K562 (cell line): ENCODE measurements at regions not wholly inside any gene's neighbourhood (a gene's known extent, or its start where the extent isn't known, plus 50 kb on each side); places are given as distances from the start of the nearest gene placed in this dataset.

Source experiments
- ATAC-seq: fragments of 200-7000 bp; cut with Tn5 transposase; 3 replicates; pipeline ENCODE4 v1.9.1; 2020; ENCODE audit warnings: moderate library complexity
- BruUV-seq: library from RNA; stranded (reverse); fragments of 400-500 nt; replicated peaks from 2 replicates; lab custom pipeline; 2021; lab: Mats Ljungman, UMichigan
- CTCF ChIA-PET: fragments of 300-600 bp; formaldehyde crosslinking; extraction: SDS; loops from one replicate; lab custom pipeline; 2021; ENCODE audit warnings: low intra/inter-chr PET ratio; lab: Yijun Ruan, JAX
- POLR2A ChIA-PET: fragments of 300-600, 350-650 bp; sonication (Branson Sonifier 250); formaldehyde crosslinking; extraction: SDS; loops from one replicate; lab custom pipeline; 2021; ENCODE audit warnings: antibody characterized with exemption, inconsistent platforms; lab: Yijun Ruan, JAX
- DNase-seq, 4 experiments: peaks; one replicate each; pipeline versions ENCODE4 v3.0.0 to v3.0.0-alpha.2; 2011 to 2018; ENCODE audit warnings: low spot score in 3 of 4, mixed read lengths in 3 of 4; ENCODE audit errors: extremely low read depth in 1 of 4
- FAIRE-seq: peaks from 2 replicates; lab custom pipeline; 2011; peaks lifted over from hg19 to GRCh38; lab: Jason Lieb, UNC
- H2AFZ ChIP-seq: 2 replicates; pipeline ENCODE4 v1.6.0; 2011; ENCODE audit warnings: low read depth, low read length, control low read depth, inconsistent platforms
- H3K27ac ChIP-seq: fragments of 200-600 bp; 3 replicates; pipeline ENCODE4 v1.8.0; 2011; ENCODE audit warnings: low read depth, mild to moderate bottlenecking, control low read depth, inconsistent platforms, low read length, moderate library complexity, mixed read lengths; ENCODE audit errors: extremely low read depth
- H3K27me3 ChIP-seq, 2 experiments: fragments of 300-600 bp in 1 of 2; 2 replicates in 1 of 2; 3 replicates in 1 of 2; pipeline versions ENCODE4 v1.6.0 to v1.8.0; 2011; ENCODE audit warnings: inconsistent platforms in 2 of 2, low read length in 2 of 2, mild to moderate bottlenecking in 1 of 2, mixed read lengths in 1 of 2, moderate library complexity in 1 of 2; ENCODE audit not compliant: control insufficient read depth in 2 of 2, insufficient read depth in 2 of 2
- H3K36me3 ChIP-seq: fragments of 300-600 bp; 3 replicates; pipeline ENCODE4 v1.8.0; 2011; ENCODE audit warnings: mild to moderate bottlenecking, low read length, inconsistent platforms; ENCODE audit not compliant: control insufficient read depth, insufficient read depth
- H3K4me1 ChIP-seq, 2 experiments: fragments of 200-600 bp in 1 of 2; replicated peaks in 1 of 2; 2 replicates in 1 of 2; 3 replicates in 1 of 2; pipeline versions ENCODE4 v1.5.1 to v1.8.0; 2011; ENCODE audit warnings: inconsistent platforms in 2 of 2, low read length in 2 of 2, mild to moderate bottlenecking in 1 of 2, mixed read lengths in 1 of 2, moderate library complexity in 1 of 2; ENCODE audit not compliant: control insufficient read depth in 2 of 2, insufficient read depth in 2 of 2
- H3K4me2 ChIP-seq: 2 replicates; pipeline ENCODE4 v1.6.1; 2011; ENCODE audit warnings: low read length, control low read depth, inconsistent platforms, mixed read lengths; ENCODE audit not compliant: insufficient read depth
- H3K4me3 ChIP-seq: fragments of 200-600 bp; sonication (generic), shearing (Covaris generic); 2 replicates; pipeline ENCODE4 v1.5.1; 2016; ENCODE audit warnings: control low read depth, inconsistent platforms
- H3K79me2 ChIP-seq: fragments of 200-600 bp; 3 replicates; pipeline ENCODE4 v1.8.0; 2011; ENCODE audit warnings: low read length, inconsistent platforms; ENCODE audit not compliant: control insufficient read depth, insufficient read depth
- H3K9ac ChIP-seq, 2 experiments: 2 replicates each; pipeline versions ENCODE4 v1.6.0 to v1.6.1; 2011; ENCODE audit warnings: low read depth in 2 of 2, low read length in 2 of 2, control low read depth in 1 of 2, inconsistent platforms in 1 of 2, mild to moderate bottlenecking in 1 of 2, mixed read lengths in 1 of 2; ENCODE audit not compliant: insufficient read depth in 1 of 2
- H3K9me1 ChIP-seq: one replicate; pipeline ENCODE4 v1.6.0; 2011; ENCODE audit warnings: inconsistent platforms, mild to moderate bottlenecking, low read length, moderate library complexity; ENCODE audit not compliant: control insufficient read depth, insufficient read depth
- H3K9me3 ChIP-seq: replicated peaks from 2 replicates; pipeline ENCODE4 v1.5.1; 2011; ENCODE audit warnings: low read depth, low read length, inconsistent platforms; ENCODE audit not compliant: control insufficient read depth, insufficient read depth
- H4K20me1 ChIP-seq: replicated peaks from 2 replicates; pipeline ENCODE4 v1.6.1; 2011; ENCODE audit warnings: low read length, inconsistent platforms, mixed read lengths; ENCODE audit not compliant: control insufficient read depth, insufficient read depth
- DACH1 ChIP-seq: fragments of 450-650 bp; IDR thresholded peaks from 2 replicates; pipeline ENCODE4 v1.6.1; 2018; ENCODE audit not compliant: partially characterized antibody
- FOXJ2 ChIP-seq: fragments of 200-800 bp; sonication (Bioruptor generic); IDR thresholded peaks from 2 replicates; pipeline ENCODE4 v1.6.1; 2016; ENCODE audit warnings: missing genetic modification characterization, missing compliant biosample characterization
- HMG20A ChIP-seq: fragments of 450-650 bp; formaldehyde crosslinking; conservative IDR thresholded peaks from 2 replicates; pipeline ENCODE4 v1.4.0; 2020; ENCODE audit warnings: mild to moderate bottlenecking, mixed read lengths
- KLF13 ChIP-seq: fragments of 450-650 bp; IDR thresholded peaks from 2 replicates; pipeline ENCODE4 v1.6.1; 2016; ENCODE audit warnings: missing genetic modification characterization, low read depth, mild to moderate bottlenecking, missing compliant biosample characterization, moderate library complexity, borderline replicate concordance
- MTF1 ChIP-seq: fragments of 250-450 bp; sonication (Bioruptor Pico); IDR thresholded peaks from 2 replicates; pipeline ENCODE4 v1.9.0; 2021; ENCODE audit warnings: moderate library complexity, mild to moderate bottlenecking, inconsistent platforms, borderline replicate concordance
- PBX2 ChIP-seq, 2 experiments: IDR thresholded peaks in 1 of 2; conservative IDR thresholded peaks in 1 of 2; 2 replicates each; pipeline ENCODE4 v1.6.1; 2016; ENCODE audit warnings: low read depth in 2 of 2, mild to moderate bottlenecking in 1 of 2, missing compliant biosample characterization in 1 of 2, missing genetic modification characterization in 1 of 2, moderate library complexity in 1 of 2
- PHF21A ChIP-seq: fragments of 450-650 bp; IDR thresholded peaks from 2 replicates; pipeline ENCODE4 v1.6.1; 2017; ENCODE audit warnings: low read depth, borderline replicate concordance
- PHTF2 ChIP-seq: fragments of 250-450 bp; sonication (Bioruptor Pico); IDR thresholded peaks from 2 replicates; pipeline ENCODE4 v1.5.0; 2021; ENCODE audit warnings: mild to moderate bottlenecking
- RFX5 ChIP-seq: IDR thresholded peaks from 2 replicates; pipeline ENCODE4 v1.6.1; 2011; ENCODE audit warnings: low read depth, mild to moderate bottlenecking, improper control_type of control experiment, low read length
- ZHX1 ChIP-seq: fragments of 150-350 bp; conservative IDR thresholded peaks from 2 replicates; pipeline ENCODE4 v1.6.1; 2014; ENCODE audit warnings: low read length
- ZNF165 ChIP-seq: fragments of 250-450 bp; sonication (Bioruptor Pico); IDR thresholded peaks from 2 replicates; pipeline ENCODE4 v1.4.0; 2020; ENCODE audit warnings: borderline replicate concordance
- ZNF512 ChIP-seq: IDR thresholded peaks from 2 replicates; pipeline ENCODE4 v1.6.1; 2016; ENCODE audit warnings: missing genetic modification characterization, missing compliant biosample characterization
- ZNF717 ChIP-seq: fragments of 250-450 bp; sonication (Bioruptor Pico); IDR thresholded peaks from 2 replicates; pipeline ENCODE4 v1.5.0; 2021
- WGBS: fragments of 100-300 bp; shearing (Covaris generic); methylation state at CpG from one replicate; pipeline ENCODE4 v1.1.6; 2016; ENCODE audit warnings: low coverage, mixed read lengths; ENCODE audit not compliant: insufficient coverage; ENCODE audit errors: missing lambda C conversion rate; 5-methylcytosine and 5-hydroxymethylcytosine counted together
- in situ Hi-C: fragments of 300-500 bp; cut with MboI; formaldehyde crosslinking; loops from 4 replicates; pipeline ENCODE4 v1.15.0; 2018; ENCODE audit warnings: inconsistent platforms, mixed read lengths
- intact Hi-C: fragments of 100-400 bp; cut with micrococcal nuclease; formaldehyde crosslinking; loops from 2 replicates; pipeline ENCODE4 v1.14.2; 2022

- in situ Hi-C loops (no loop called here), intact Hi-C loops (no loop called here)
- Histone ChIP-seq H4K20me1 (no peaks in the 10 kb centered on the region), H3K79me2 (no peaks in the 10 kb centered on the region), H2AFZ (no peak overlapping the region), H3K4me2 (no peak overlapping the region), H3K9ac (no peak overlapping the region), H3K9me3 (no peaks in the 10 kb centered on the region; the same call in 1 of the 2 replicates), H3K9me1 (no peaks in the 10 kb centered on the region), H3K4me3 (no peak overlapping the region), H3K36me3 (no peaks in the 10 kb centered on the region), H3K27me3 (no peaks in the 10 kb centered on the region), H3K27ac (no peak overlapping the region), H3K4me1 (no peaks in the 10 kb centered on the region)
- TF ChIP-seq HMG20A: no peak
- no peak for TF ChIP-seq PBX2 (CRISPR knock-in tag; IDR thresholded peaks at IDR 0.05; ENCODE audit: low read depth)
- TF ChIP-seq PBX2 (tag; conservative IDR thresholded peaks at IDR 0.05; ENCODE audit: low read depth): no peak
- TF ChIP-seq DACH1: no peak
- TF ChIP-seq ZNF512: no peak
- TF ChIP-seq KLF13: no peak
- TF ChIP-seq PHTF2 (CRISPR knock-in tag): no peak
- TF ChIP-seq MTF1 (CRISPR knock-in tag): no peak
- TF ChIP-seq RFX5: no peak
- TF ChIP-seq PHF21A: no peak
- TF ChIP-seq FOXJ2 (tag): no peak
- no peak for TF ChIP-seq ZNF165
- TF ChIP-seq ZNF717 (CRISPR knock-in tag): no peak
- no peak for TF ChIP-seq ZHX1
- no TSS peak for BruUV-seq
- ChIA-PET CTCF (no interaction called here), POLR2A (no interaction called here)
- DNase-seq (no peak), FAIRE-seq (no peak), ATAC-seq (no peak)
- WGBS: 0% methylated on average over 4 of the region's 4 CpGs
Measured at GRCh38 chr12:88904705-88905104, 324.4 kb upstream of the KITLG start.
